Left colon (tissue), 2 donors: ENCODE measurements at regions not wholly inside any gene's neighbourhood (a gene's known extent, or its start where the extent isn't known, plus 50 kb on each side); places are given as distances from the start of the nearest gene placed in this dataset.
"Not testable (repeated sequence)": the region's sequence is repeated elsewhere in the genome, so short reads cannot be mapped to it uniquely, and the experiment has no call there.

Experiments
- ATAC-seq: fragments of 200-7000 bp; cut with Tn5 transposase; one replicate; pipeline ENCODE4 v1.9.1; 2020; ENCODE audit warnings: mild to moderate bottlenecking, moderate library complexity
- DNase-seq, 2 donors: peaks; one replicate each; pipeline ENCODE4 v3.0.0-alpha.2; 2020
- intact Hi-C, 2 donors: fragments of 100-400 bp; cut with DNase I in 1 of 2; cut with micrococcal nuclease in 1 of 2; formaldehyde crosslinking; loops; one replicate each; pipeline versions ENCODE4 v1.11.2 to v1.14.0; 2022; cut with DNase I, micrococcal nuclease
- donor health status: DM: no; HTN: no; CAD: no.
- donor health status: DM: yes; HTN: yes; CAD: no.

- DNase-seq (no peak), ATAC-seq (no peak)
- intact Hi-C loops, result no loop called here
Measured at GRCh38 chr3:96294143-96294542, 520.3 kb upstream of the EPHA6 start.

- intact Hi-C loops, result no loop called here
- DNase-seq, result no peak
- ATAC-seq, result no peak
Measured at GRCh38 chr3:96300743-96301142, 513.7 kb upstream of the EPHA6 start.

GRCh38 chr3:96319166-96319565 lies 495.2 kb upstream of the EPHA6 start:
- DNase-seq, result no peak
- ATAC-seq, result no peak
- intact Hi-C loops, result no loop called here

GRCh38 chr3:96324087-96324486 lies 490.3 kb upstream of the EPHA6 start:
- ATAC-seq, result no peak
- intact Hi-C loops, result no loop called here

GRCh38 chr3:96330795-96331194 lies 483.6 kb upstream of the EPHA6 start:
- DNase-seq, result no peak
- no peak for ATAC-seq
- intact Hi-C loops, result no loop called here

More at GRCh38 chr3:96324087-96324486, 490.3 kb upstream of the EPHA6 start:
- DNase-seq, result no peak

- intact Hi-C loops, result no loop called here
- DNase-seq, result no peak
- no peak for ATAC-seq
Measured at GRCh38 chr3:96331341-96331740, 483.1 kb upstream of the EPHA6 start.

- DNase-seq (no peak), ATAC-seq (no peak)
- intact Hi-C loops, result no loop called here
Measured at GRCh38 chr3:96334779-96335178, 479.6 kb upstream of the EPHA6 start.

GRCh38 chr3:96347289-96347688 lies 467.1 kb upstream of the EPHA6 start:
- intact Hi-C loops, result no loop called here
- ATAC-seq (no peak), DNase-seq (no peak)

GRCh38 chr3:96351598-96351997 lies 462.8 kb upstream of the EPHA6 start:
- intact Hi-C loops, DNase-seq, ATAC-seq: not testable (repeated sequence)

- no peak for ATAC-seq
Measured at GRCh38 chr3:96354106-96354505, 460.3 kb upstream of the EPHA6 start.

GRCh38 chr3:96354742-96355141 lies 459.7 kb upstream of the EPHA6 start:
- ATAC-seq, result no peak
- intact Hi-C loops, result no loop called here
- no peak for DNase-seq

More at GRCh38 chr3:96354106-96354505, 460.3 kb upstream of the EPHA6 start:
- intact Hi-C loops, result no loop called here
- DNase-seq, result no peak

- ATAC-seq (no peak), DNase-seq (no peak)
- intact Hi-C loops, result no loop called here
Measured at GRCh38 chr3:96361241-96361640, 453.2 kb upstream of the EPHA6 start.

- DNase-seq, result no peak
- no peak for ATAC-seq
- intact Hi-C loops, result no loop called here
Measured at GRCh38 chr3:96370637-96371036, 443.8 kb upstream of the EPHA6 start.

- ATAC-seq (no peak), DNase-seq (no peak)
- intact Hi-C loops, result no loop called here
Measured at GRCh38 chr3:96410006-96410730, 404.2 kb upstream of the EPHA6 start.

GRCh38 chr3:96416549-96417255 lies 397.7 kb upstream of the EPHA6 start:
- intact Hi-C loops, result no loop called here
- ATAC-seq, result no peak
- no peak for DNase-seq

- DNase-seq (no peak), ATAC-seq (no peak)
- intact Hi-C loops, result no loop called here
Measured at GRCh38 chr3:96428097-96428496, 386.3 kb upstream of the EPHA6 start.

- DNase-seq (no peak), ATAC-seq (no peak)
- intact Hi-C loops, result no loop called here
Measured at GRCh38 chr3:96430079-96430478, 384.3 kb upstream of the EPHA6 start.

GRCh38 chr3:96434651-96435050 lies 379.7 kb upstream of the EPHA6 start:
- ATAC-seq (no peak), DNase-seq (no peak)
- intact Hi-C loops, result no loop called here

- no peak for ATAC-seq
Measured at GRCh38 chr3:96449346-96449745, 365.0 kb upstream of the EPHA6 start.

GRCh38 chr3:96449803-96450202 lies 364.6 kb upstream of the EPHA6 start:
- DNase-seq (no peak), ATAC-seq (peak; percentile 77)
- intact Hi-C loops, result no loop called here

More at GRCh38 chr3:96449346-96449745, 365.0 kb upstream of the EPHA6 start:
- intact Hi-C loops, result no loop called here
- DNase-seq, result no peak

- intact Hi-C loops, result no loop called here
- ATAC-seq, result no peak
- no peak for DNase-seq
Measured at GRCh38 chr3:96450699-96451098, 363.7 kb upstream of the EPHA6 start.
